GM12878 (cell line): ENCODE measurements at regions not wholly inside any gene's neighbourhood (a gene's known extent, or its start where the extent isn't known, plus 50 kb on each side); places are given as distances from the start of the nearest gene placed in this dataset.

Experiments
- ATAC-seq: fragments of 200-7000 bp; cut with Tn5 transposase; 3 replicates; pipeline ENCODE4 v1.9.1; 2020; ENCODE audit warnings: mild to moderate bottlenecking, moderate library complexity
- BruUV-seq: library from RNA; stranded (reverse); fragments of 400-500 nt; replicated peaks from 2 replicates; lab custom pipeline; 2021; lab: Mats Ljungman, UMichigan
- CTCF ChIA-PET: fragments of 300-600 bp; sonication (Branson Sonifier 250); formaldehyde crosslinking; extraction: SDS; loops from one replicate; lab custom pipeline; 2021; ENCODE audit warnings: inconsistent platforms; lab: Yijun Ruan, JAX
- POLR2A ChIA-PET: fragments of 350-600 bp; formaldehyde crosslinking; extraction: SDS; loops from one replicate; lab custom pipeline; 2021; ENCODE audit warnings: inconsistent platforms; lab: Charles Lee
- RAD21 ChIA-PET: fragments of 300-600 bp; sonication (Branson Sonifier 250); formaldehyde crosslinking; loops from one replicate; lab custom pipeline; 2023; ENCODE audit warnings: antibody characterized with exemption; ENCODE audit not compliant: unreplicated experiment; lab: Charles Lee
- SMC1A ChIA-PET: fragments of 300-600 bp; sonication (Branson Sonifier 250); formaldehyde crosslinking; loops from one replicate; lab custom pipeline; 2023; ENCODE audit not compliant: unreplicated experiment, uncharacterized antibody; lab: Charles Lee
- DNase-seq: peaks from one replicate; pipeline ENCODE4 v3.0.0-alpha.2; 2011; ENCODE audit warnings: low read depth, low spot score
- FAIRE-seq: peaks from 3 replicates; lab custom pipeline; 2011; peaks lifted over from hg19 to GRCh38; lab: Jason Lieb, UNC
- H2AFZ ChIP-seq: 2 replicates; pipeline ENCODE4 v1.6.0; 2011; ENCODE audit warnings: low read depth, low read length, control low read depth; ENCODE audit not compliant: control insufficient read depth
- H3K27ac ChIP-seq: 2 replicates; pipeline ENCODE4 v1.5.1; 2011; ENCODE audit warnings: control low read depth; ENCODE audit not compliant: control insufficient read depth, insufficient read depth
- H3K27me3 ChIP-seq, 2 experiments: replicated peaks in 1 of 2; 2 replicates each; pipeline versions ENCODE4 v1.6.0 to v1.6.1; 2011; ENCODE audit warnings: low read length in 1 of 2; ENCODE audit not compliant: control insufficient read depth in 2 of 2, insufficient read depth in 2 of 2
- H3K36me3 ChIP-seq, 2 experiments: 2 replicates each; pipeline ENCODE4 v1.5.1; 2011; ENCODE audit warnings: low read length in 1 of 2; ENCODE audit not compliant: control insufficient read depth in 2 of 2, insufficient read depth in 2 of 2
- H3K4me1 ChIP-seq: 2 replicates; pipeline ENCODE4 v1.6.1; 2011; ENCODE audit warnings: mild to moderate bottlenecking, low read length, moderate library complexity, mixed read lengths; ENCODE audit not compliant: control insufficient read depth, insufficient read depth
- H3K4me2 ChIP-seq: 2 replicates; pipeline ENCODE4 v1.6.0; 2011; ENCODE audit warnings: control low read depth; ENCODE audit not compliant: control insufficient read depth, insufficient read depth
- H3K4me3 ChIP-seq: fragments of 200-600 bp; sonication (generic); 2 replicates; pipeline ENCODE4 v1.5.1; 2016
- H3K79me2 ChIP-seq: 2 replicates; pipeline ENCODE4 v1.6.0; 2011; ENCODE audit warnings: low read length; ENCODE audit not compliant: control insufficient read depth, insufficient read depth
- H3K9ac ChIP-seq: 2 replicates; pipeline ENCODE4 v1.8.0; 2011; ENCODE audit warnings: low read length, control low read depth, mixed read lengths; ENCODE audit not compliant: control insufficient read depth, insufficient read depth
- H3K9me3 ChIP-seq: replicated peaks from 3 replicates; pipeline ENCODE4 v1.5.1; 2011; ENCODE audit warnings: mild to moderate bottlenecking, low read length; ENCODE audit not compliant: control insufficient read depth, insufficient read depth
- H4K20me1 ChIP-seq: 2 replicates; pipeline ENCODE4 v1.6.0; 2011; ENCODE audit not compliant: control insufficient read depth, insufficient read depth
- ESRRA ChIP-seq: IDR thresholded peaks from 2 replicates; pipeline ENCODE4 v1.6.1; 2012; ENCODE audit warnings: mild to moderate bottlenecking, low read length, improper control_type of control experiment
- HDAC6 ChIP-seq: fragments of 200-600 bp; sonication (generic); IDR thresholded peaks from one replicate; pipeline ENCODE4 v1.8.0; 2017; ENCODE audit warnings: antibody characterized with exemption; ENCODE audit not compliant: unreplicated experiment
- IRF4 ChIP-seq: IDR thresholded peaks from 2 replicates; pipeline ENCODE4 v1.6.1; 2011; ENCODE audit warnings: low read depth, low read length
- MEF2A ChIP-seq: IDR thresholded peaks from 2 replicates; pipeline ENCODE4 v1.6.1; 2011; ENCODE audit warnings: low read depth, mild to moderate bottlenecking, low read length, moderate library complexity; ENCODE audit not compliant: insufficient read depth
- NR2C1 ChIP-seq: fragments of 450-650 bp; IDR thresholded peaks from 2 replicates; pipeline ENCODE4 v1.6.1; 2017; ENCODE audit warnings: antibody characterized with exemption, mild to moderate bottlenecking, moderate library complexity
- PAX8 ChIP-seq: fragments of 450-650 bp; IDR thresholded peaks from 2 replicates; pipeline ENCODE4 v1.6.1; 2017; ENCODE audit warnings: mild to moderate bottlenecking, moderate library complexity
- SMAD1 ChIP-seq: fragments of 450-650 bp; IDR thresholded peaks from 2 replicates; pipeline ENCODE4 v1.6.1; 2018; ENCODE audit warnings: mild to moderate bottlenecking, low read depth; ENCODE audit not compliant: partially characterized antibody
- SUPT20H ChIP-seq: IDR thresholded peaks from 2 replicates; pipeline ENCODE4 v1.6.1; 2011; ENCODE audit warnings: low read depth, mild to moderate bottlenecking, low read length, moderate library complexity, borderline replicate concordance; ENCODE audit not compliant: control insufficient read depth
- TAF1 ChIP-seq: IDR thresholded peaks from 2 replicates; pipeline ENCODE4 v1.6.1; 2011; ENCODE audit warnings: mild to moderate bottlenecking, low read depth, low read length, borderline replicate concordance
- TARDBP ChIP-seq: IDR thresholded peaks from 2 replicates; pipeline ENCODE4 v1.6.1; 2016; ENCODE audit warnings: borderline replicate concordance
- TCF7 ChIP-seq: IDR thresholded peaks from 2 replicates; pipeline ENCODE4 v1.6.1; 2014; ENCODE audit warnings: antibody characterized with exemption, borderline replicate concordance
- YBX1 ChIP-seq: fragments of 450-650 bp; IDR thresholded peaks from 2 replicates; pipeline ENCODE4 v1.6.1; 2016; ENCODE audit warnings: antibody characterized with exemption
- ZNF24 ChIP-seq: fragments of 450-650 bp; IDR thresholded peaks from 2 replicates; pipeline ENCODE4 v1.6.1; 2017; ENCODE audit warnings: antibody characterized with exemption, mild to moderate bottlenecking
- in situ Hi-C: fragments of 300-500 bp; cut with MboI; formaldehyde crosslinking; loops from 9 replicates; pipeline ENCODE4 v1.14.3; 2018; ENCODE audit warnings: mixed read lengths
- intact Hi-C: fragments of 100-400 bp; cut with micrococcal nuclease; formaldehyde crosslinking; loops from one replicate; pipeline ENCODE4 v1.14.2; 2022; ENCODE audit not compliant: unreplicated experiment
- TF ChIP-seq, protein P1 (sequence below): fragments of 450-650 bp; formaldehyde crosslinking; IDR thresholded peaks from 2 replicates; pipeline ENCODE4 v1.4.0; 2020; ENCODE audit warnings: mild to moderate bottlenecking, moderate library complexity
- TF ChIP-seq, protein P2 (sequence below), 3 experiments: IDR thresholded peaks in 2 of 3; conservative IDR thresholded peaks in 1 of 3; 2 replicates each; pipeline ENCODE4 v1.5.1; 2011; ENCODE audit warnings: low read depth in 3 of 3, low read length in 3 of 3, mild to moderate bottlenecking in 3 of 3, control low read depth in 2 of 3, moderate library complexity in 2 of 3, inconsistent platforms in 1 of 3, mixed read lengths in 1 of 3; ENCODE audit not compliant: control insufficient read depth in 2 of 3, insufficient read depth in 1 of 3; ENCODE audit errors: extremely low read depth in 1 of 3
- TF ChIP-seq, protein P3 (sequence below): fragments of 450-650 bp; IDR thresholded peaks from 2 replicates; pipeline ENCODE4 v1.6.1; 2017; ENCODE audit warnings: mild to moderate bottlenecking, low read depth, inconsistent platforms; ENCODE audit not compliant: poor library complexity, severe bottlenecking

DNA sequence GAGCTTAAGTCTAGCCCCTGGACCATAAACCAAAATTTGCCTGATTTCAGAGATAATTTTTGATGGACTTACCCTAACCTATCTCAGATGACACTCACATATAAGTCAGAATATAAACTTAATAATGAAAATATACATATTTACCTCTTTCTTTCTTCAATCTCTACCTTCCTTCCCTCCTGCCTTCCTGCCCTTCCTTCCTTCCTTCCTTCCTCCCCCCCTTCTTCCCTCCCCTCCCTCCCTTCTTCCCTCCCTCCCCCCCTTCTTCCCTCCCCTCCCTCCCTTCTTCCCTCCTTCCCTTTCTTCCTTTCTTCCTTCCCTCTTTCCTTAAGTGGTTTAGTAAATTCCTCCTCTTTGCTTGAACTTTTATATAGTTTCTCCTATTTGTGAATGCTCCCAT is 88.7 kb downstream of the EDNRB start:
- H3K4me1 ChIP-seq: no peaks in the 10 kb centered on the region
- H3K36me3 ChIP-seq: no peaks in the 10 kb centered on the region
- intact Hi-C loops (no loop called here), in situ Hi-C loops (no loop called here)
- H4K20me1 ChIP-seq: no peaks in the 10 kb centered on the region
- TF ChIP-seq ESRRA (no peak), NR2C1 (no peak), YBX1 (no peak), SMAD1 (no peak), ZNF24 (no peak), SUPT20H (no peak), TCF7 (no peak), PAX8 (no peak), MEF2A (no peak), HDAC6 (no peak), TARDBP (no peak), IRF4 (no peak), TAF1 (no peak)
- TF ChIP-seq, protein P1, sequence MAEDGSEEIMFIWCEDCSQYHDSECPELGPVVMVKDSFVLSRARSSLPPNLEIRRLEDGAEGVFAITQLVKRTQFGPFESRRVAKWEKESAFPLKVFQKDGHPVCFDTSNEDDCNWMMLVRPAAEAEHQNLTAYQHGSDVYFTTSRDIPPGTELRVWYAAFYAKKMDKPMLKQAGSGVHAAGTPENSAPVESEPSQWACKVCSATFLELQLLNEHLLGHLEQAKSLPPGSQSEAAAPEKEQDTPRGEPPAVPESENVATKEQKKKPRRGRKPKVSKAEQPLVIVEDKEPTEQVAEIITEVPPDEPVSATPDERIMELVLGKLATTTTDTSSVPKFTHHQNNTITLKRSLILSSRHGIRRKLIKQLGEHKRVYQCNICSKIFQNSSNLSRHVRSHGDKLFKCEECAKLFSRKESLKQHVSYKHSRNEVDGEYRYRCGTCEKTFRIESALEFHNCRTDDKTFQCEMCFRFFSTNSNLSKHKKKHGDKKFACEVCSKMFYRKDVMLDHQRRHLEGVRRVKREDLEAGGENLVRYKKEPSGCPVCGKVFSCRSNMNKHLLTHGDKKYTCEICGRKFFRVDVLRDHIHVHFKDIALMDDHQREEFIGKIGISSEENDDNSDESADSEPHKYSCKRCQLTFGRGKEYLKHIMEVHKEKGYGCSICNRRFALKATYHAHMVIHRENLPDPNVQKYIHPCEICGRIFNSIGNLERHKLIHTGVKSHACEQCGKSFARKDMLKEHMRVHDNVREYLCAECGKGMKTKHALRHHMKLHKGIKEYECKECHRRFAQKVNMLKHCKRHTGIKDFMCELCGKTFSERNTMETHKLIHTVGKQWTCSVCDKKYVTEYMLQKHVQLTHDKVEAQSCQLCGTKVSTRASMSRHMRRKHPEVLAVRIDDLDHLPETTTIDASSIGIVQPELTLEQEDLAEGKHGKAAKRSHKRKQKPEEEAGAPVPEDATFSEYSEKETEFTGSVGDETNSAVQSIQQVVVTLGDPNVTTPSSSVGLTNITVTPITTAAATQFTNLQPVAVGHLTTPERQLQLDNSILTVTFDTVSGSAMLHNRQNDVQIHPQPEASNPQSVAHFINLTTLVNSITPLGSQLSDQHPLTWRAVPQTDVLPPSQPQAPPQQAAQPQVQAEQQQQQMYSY (CRISPR knock-in tag): no peak
- TF ChIP-seq, protein P2, sequence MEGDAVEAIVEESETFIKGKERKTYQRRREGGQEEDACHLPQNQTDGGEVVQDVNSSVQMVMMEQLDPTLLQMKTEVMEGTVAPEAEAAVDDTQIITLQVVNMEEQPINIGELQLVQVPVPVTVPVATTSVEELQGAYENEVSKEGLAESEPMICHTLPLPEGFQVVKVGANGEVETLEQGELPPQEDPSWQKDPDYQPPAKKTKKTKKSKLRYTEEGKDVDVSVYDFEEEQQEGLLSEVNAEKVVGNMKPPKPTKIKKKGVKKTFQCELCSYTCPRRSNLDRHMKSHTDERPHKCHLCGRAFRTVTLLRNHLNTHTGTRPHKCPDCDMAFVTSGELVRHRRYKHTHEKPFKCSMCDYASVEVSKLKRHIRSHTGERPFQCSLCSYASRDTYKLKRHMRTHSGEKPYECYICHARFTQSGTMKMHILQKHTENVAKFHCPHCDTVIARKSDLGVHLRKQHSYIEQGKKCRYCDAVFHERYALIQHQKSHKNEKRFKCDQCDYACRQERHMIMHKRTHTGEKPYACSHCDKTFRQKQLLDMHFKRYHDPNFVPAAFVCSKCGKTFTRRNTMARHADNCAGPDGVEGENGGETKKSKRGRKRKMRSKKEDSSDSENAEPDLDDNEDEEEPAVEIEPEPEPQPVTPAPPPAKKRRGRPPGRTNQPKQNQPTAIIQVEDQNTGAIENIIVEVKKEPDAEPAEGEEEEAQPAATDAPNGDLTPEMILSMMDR (IDR thresholded peaks at IDR 0.05 in 2 of 3, conservative IDR thresholded peaks at IDR 0.05 in 1 of 3; ENCODE audit: control insufficient read depth in 2 of 3, extremely low read depth in 1 of 3, insufficient read depth in 1 of 3, low read depth in 3 of 3, low read length in 3 of 3): no peak
- TF ChIP-seq, protein P3, sequence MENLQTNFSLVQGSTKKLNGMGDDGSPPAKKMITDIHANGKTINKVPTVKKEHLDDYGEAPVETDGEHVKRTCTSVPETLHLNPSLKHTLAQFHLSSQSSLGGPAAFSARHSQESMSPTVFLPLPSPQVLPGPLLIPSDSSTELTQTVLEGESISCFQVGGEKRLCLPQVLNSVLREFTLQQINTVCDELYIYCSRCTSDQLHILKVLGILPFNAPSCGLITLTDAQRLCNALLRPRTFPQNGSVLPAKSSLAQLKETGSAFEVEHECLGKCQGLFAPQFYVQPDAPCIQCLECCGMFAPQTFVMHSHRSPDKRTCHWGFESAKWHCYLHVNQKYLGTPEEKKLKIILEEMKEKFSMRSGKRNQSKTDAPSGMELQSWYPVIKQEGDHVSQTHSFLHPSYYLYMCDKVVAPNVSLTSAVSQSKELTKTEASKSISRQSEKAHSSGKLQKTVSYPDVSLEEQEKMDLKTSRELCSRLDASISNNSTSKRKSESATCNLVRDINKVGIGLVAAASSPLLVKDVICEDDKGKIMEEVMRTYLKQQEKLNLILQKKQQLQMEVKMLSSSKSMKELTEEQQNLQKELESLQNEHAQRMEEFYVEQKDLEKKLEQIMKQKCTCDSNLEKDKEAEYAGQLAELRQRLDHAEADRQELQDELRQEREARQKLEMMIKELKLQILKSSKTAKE: no peak
- FAIRE-seq: no peak
- no peaks in the 10 kb centered on the region for H3K27me3 ChIP-seq
- no peak overlapping the region for H3K27ac ChIP-seq
- H2AFZ ChIP-seq: no peak overlapping the region
- no TSS peak for BruUV-seq
- no peaks in the 10 kb centered on the region for H3K9me3 ChIP-seq
- H3K79me2 ChIP-seq: no peaks in the 10 kb centered on the region
- H3K4me2 ChIP-seq: no peak overlapping the region
- ChIA-PET SMC1A (no interaction called here), RAD21 (no interaction called here), POLR2A (no interaction called here), CTCF (no interaction called here)
- DNase-seq: no peak
- H3K9ac ChIP-seq: no peak overlapping the region
- no peak for ATAC-seq
- H3K4me3 ChIP-seq: no peak overlapping the region
